ENCODE measurements at regions not wholly inside any gene's neighbourhood (a gene's known extent, or its start where the extent isn't known, plus 50 kb on each side); places are given as distances from the start of the nearest gene placed in this dataset.
"Not testable (repeated sequence)": the region's sequence is repeated elsewhere in the genome, so short reads cannot be mapped to it uniquely, and the experiment has no call there.

DNA sequence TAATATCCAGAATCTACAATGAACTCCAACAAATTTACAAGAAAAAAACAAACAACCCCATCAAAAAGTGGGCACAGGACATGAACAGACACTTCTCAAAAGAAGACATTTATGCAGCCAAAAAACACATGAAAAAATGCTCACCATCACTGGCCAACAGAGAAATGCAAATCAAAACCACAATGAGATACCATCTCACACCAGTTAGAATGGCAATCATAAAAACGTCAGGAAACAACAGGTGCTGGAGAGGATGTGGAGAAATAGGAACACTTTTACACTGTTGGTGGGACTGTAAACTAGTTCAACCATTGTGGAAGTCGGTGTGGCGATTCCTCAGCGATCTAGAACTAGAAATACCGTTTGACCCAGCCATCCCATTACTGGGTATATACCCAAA, 1250.1 kb downstream of the FSCB start:
- TF ChIP-seq EZH2 (IDR thresholded peaks at IDR 0.05; ENCODE audit: low read depth, unreplicated experiment); POLR2AphosphoS5 (IDR thresholded peaks at IDR 0.05; ENCODE audit: low read depth): not testable (repeated sequence)
- TF ChIP-seq, protein P1, sequence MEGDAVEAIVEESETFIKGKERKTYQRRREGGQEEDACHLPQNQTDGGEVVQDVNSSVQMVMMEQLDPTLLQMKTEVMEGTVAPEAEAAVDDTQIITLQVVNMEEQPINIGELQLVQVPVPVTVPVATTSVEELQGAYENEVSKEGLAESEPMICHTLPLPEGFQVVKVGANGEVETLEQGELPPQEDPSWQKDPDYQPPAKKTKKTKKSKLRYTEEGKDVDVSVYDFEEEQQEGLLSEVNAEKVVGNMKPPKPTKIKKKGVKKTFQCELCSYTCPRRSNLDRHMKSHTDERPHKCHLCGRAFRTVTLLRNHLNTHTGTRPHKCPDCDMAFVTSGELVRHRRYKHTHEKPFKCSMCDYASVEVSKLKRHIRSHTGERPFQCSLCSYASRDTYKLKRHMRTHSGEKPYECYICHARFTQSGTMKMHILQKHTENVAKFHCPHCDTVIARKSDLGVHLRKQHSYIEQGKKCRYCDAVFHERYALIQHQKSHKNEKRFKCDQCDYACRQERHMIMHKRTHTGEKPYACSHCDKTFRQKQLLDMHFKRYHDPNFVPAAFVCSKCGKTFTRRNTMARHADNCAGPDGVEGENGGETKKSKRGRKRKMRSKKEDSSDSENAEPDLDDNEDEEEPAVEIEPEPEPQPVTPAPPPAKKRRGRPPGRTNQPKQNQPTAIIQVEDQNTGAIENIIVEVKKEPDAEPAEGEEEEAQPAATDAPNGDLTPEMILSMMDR (conservative IDR thresholded peaks at IDR 0.05; ENCODE audit: low read depth in 2 of 2), result not testable (repeated sequence)

Measured in GM23338 (cell line).